H1 (cell line): ENCODE measurements at regions not wholly inside any gene's neighbourhood (a gene's known extent, or its start where the extent isn't known, plus 50 kb on each side); places are given as distances from the start of the nearest gene placed in this dataset.

Experiments used
- CREB1 ChIP-seq: IDR thresholded peaks from 2 replicates; pipeline ENCODE4 v1.6.1; 2012; ENCODE audit warnings: inconsistent platforms
- TF ChIP-seq, protein P1 (sequence below): fragments of 300-600 bp; sonication (generic); IDR thresholded peaks from 2 replicates; pipeline ENCODE4 v1.7.1; 2012; ENCODE audit warnings: low read length, moderate library complexity, mild to moderate bottlenecking, inconsistent platforms; ENCODE audit not compliant: insufficient replicate concordance

DNA sequence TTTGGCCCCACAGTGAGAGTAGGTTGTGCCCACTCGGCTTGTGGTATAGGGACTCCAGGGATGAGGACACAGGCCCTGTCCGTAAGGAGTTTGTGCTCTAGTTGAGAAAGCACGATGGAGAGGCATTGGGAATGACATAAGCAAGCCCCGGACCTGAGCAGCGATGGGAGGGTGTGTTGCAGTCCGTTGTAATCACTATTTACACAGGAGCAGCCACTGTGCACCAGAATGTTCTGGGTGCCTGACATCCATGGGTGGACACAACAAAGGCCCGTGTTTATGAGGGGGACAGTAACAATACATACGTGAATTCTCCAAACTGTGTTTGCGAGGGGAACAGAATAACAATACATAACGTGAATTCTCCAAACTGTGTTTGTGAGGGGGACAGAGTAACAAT, 86.8 kb downstream of the NPIPB11 start (continued):
- TF ChIP-seq, protein P1, sequence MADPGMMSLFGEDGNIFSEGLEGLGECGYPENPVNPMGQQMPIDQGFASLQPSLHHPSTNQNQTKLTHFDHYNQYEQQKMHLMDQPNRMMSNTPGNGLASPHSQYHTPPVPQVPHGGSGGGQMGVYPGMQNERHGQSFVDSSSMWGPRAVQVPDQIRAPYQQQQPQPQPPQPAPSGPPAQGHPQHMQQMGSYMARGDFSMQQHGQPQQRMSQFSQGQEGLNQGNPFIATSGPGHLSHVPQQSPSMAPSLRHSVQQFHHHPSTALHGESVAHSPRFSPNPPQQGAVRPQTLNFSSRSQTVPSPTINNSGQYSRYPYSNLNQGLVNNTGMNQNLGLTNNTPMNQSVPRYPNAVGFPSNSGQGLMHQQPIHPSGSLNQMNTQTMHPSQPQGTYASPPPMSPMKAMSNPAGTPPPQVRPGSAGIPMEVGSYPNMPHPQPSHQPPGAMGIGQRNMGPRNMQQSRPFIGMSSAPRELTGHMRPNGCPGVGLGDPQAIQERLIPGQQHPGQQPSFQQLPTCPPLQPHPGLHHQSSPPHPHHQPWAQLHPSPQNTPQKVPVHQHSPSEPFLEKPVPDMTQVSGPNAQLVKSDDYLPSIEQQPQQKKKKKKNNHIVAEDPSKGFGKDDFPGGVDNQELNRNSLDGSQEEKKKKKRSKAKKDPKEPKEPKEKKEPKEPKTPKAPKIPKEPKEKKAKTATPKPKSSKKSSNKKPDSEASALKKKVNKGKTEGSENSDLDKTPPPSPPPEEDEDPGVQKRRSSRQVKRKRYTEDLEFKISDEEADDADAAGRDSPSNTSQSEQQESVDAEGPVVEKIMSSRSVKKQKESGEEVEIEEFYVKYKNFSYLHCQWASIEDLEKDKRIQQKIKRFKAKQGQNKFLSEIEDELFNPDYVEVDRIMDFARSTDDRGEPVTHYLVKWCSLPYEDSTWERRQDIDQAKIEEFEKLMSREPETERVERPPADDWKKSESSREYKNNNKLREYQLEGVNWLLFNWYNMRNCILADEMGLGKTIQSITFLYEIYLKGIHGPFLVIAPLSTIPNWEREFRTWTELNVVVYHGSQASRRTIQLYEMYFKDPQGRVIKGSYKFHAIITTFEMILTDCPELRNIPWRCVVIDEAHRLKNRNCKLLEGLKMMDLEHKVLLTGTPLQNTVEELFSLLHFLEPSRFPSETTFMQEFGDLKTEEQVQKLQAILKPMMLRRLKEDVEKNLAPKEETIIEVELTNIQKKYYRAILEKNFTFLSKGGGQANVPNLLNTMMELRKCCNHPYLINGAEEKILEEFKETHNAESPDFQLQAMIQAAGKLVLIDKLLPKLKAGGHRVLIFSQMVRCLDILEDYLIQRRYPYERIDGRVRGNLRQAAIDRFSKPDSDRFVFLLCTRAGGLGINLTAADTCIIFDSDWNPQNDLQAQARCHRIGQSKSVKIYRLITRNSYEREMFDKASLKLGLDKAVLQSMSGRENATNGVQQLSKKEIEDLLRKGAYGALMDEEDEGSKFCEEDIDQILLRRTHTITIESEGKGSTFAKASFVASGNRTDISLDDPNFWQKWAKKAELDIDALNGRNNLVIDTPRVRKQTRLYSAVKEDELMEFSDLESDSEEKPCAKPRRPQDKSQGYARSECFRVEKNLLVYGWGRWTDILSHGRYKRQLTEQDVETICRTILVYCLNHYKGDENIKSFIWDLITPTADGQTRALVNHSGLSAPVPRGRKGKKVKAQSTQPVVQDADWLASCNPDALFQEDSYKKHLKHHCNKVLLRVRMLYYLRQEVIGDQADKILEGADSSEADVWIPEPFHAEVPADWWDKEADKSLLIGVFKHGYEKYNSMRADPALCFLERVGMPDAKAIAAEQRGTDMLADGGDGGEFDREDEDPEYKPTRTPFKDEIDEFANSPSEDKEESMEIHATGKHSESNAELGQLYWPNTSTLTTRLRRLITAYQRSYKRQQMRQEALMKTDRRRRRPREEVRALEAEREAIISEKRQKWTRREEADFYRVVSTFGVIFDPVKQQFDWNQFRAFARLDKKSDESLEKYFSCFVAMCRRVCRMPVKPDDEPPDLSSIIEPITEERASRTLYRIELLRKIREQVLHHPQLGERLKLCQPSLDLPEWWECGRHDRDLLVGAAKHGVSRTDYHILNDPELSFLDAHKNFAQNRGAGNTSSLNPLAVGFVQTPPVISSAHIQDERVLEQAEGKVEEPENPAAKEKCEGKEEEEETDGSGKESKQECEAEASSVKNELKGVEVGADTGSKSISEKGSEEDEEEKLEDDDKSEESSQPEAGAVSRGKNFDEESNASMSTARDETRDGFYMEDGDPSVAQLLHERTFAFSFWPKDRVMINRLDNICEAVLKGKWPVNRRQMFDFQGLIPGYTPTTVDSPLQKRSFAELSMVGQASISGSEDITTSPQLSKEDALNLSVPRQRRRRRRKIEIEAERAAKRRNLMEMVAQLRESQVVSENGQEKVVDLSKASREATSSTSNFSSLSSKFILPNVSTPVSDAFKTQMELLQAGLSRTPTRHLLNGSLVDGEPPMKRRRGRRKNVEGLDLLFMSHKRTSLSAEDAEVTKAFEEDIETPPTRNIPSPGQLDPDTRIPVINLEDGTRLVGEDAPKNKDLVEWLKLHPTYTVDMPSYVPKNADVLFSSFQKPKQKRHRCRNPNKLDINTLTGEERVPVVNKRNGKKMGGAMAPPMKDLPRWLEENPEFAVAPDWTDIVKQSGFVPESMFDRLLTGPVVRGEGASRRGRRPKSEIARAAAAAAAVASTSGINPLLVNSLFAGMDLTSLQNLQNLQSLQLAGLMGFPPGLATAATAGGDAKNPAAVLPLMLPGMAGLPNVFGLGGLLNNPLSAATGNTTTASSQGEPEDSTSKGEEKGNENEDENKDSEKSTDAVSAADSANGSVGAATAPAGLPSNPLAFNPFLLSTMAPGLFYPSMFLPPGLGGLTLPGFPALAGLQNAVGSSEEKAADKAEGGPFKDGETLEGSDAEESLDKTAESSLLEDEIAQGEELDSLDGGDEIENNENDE: no peak
- TF ChIP-seq CREB1: no peak
- TF ChIP-seq, all 59 proteins: peak for 0
